Mesodermal cell (in vitro differentiated cells): ENCODE measurements at regions not wholly inside any gene's neighbourhood (a gene's known extent, or its start where the extent isn't known, plus 50 kb on each side); places are given as distances from the start of the nearest gene placed in this dataset.
"Not testable (repeated sequence)": the region's sequence is repeated elsewhere in the genome, so short reads cannot be mapped to it uniquely, and the experiment has no call there.

ENCODE experiments used
- H3K27ac ChIP-seq: 2 replicates; pipeline ENCODE4 v1.7.0; 2013; ENCODE audit warnings: mild to moderate bottlenecking, low read depth, low read length, moderate library complexity; ENCODE audit not compliant: severe bottlenecking
- H3K36me3 ChIP-seq: 2 replicates; pipeline ENCODE4 v1.7.1; 2013; ENCODE audit warnings: mild to moderate bottlenecking, low read length, moderate library complexity; ENCODE audit not compliant: control insufficient read depth, insufficient read depth
- H3K4me1 ChIP-seq: one replicate; pipeline ENCODE4 v1.7.1; 2013; ENCODE audit warnings: mild to moderate bottlenecking, low read length; ENCODE audit not compliant: insufficient read depth, control insufficient read depth, poor library complexity, severe bottlenecking
- H3K4me3 ChIP-seq: 2 replicates; pipeline ENCODE4 v1.7.0; 2013; ENCODE audit warnings: low read length, control low read depth, mild to moderate bottlenecking; ENCODE audit not compliant: insufficient read depth, poor library complexity, severe bottlenecking; ENCODE audit errors: extremely low read depth
- H3K9me3 ChIP-seq: 2 replicates; pipeline ENCODE4 v1.7.1; 2013; ENCODE audit warnings: mild to moderate bottlenecking, low read length, moderate library complexity; ENCODE audit not compliant: control insufficient read depth
- WGBS, 2 experiments: methylation state at CpG; one replicate each; pipeline ENCODE4 v1.1.5; 2013; ENCODE audit warnings: missing lambda C conversion rate in 2 of 2; ENCODE audit not compliant: insufficient coverage in 2 of 2; 5-methylcytosine and 5-hydroxymethylcytosine counted together

- Histone ChIP-seq H3K4me3 (no peak overlapping the region), H3K4me1 (peaks cover 23% of the 10 kb centered on the region), H3K36me3 (no peaks in the 10 kb centered on the region), H3K27ac (no peak overlapping the region), H3K9me3 (no peaks in the 10 kb centered on the region)
- 100% methylated on average over 1 of the region's 3 CpGs for WGBS, 2 experiments
Observed at GRCh38 chr5:173495225-173495904, 121.1 kb downstream of the BOD1 start.

DNA sequence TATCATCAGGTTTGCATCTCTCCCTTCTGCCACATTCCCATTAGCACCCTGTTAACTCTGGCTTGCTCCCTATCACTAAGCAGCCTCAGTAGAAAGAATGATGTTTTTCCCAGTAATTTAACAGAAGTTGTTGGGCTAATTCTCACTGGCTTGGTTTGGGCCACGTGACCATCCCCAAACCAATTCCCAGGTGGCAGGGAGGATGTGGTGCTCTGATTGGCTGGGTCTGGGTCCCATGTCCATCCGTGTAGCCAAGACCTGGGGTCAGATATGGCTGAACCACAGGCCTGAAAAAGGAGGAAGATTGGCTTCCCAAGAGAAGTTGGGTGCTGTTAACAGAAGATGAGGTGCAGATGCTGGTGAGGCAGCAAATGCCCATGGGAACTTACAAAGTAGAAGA, 122.0 kb downstream of the BOD1 start:
- Histone ChIP-seq H3K9me3 (no peaks in the 10 kb centered on the region), H3K4me1 (peaks cover 22% of the 10 kb centered on the region), H3K4me3 (no peak overlapping the region), H3K27ac (no peak overlapping the region), H3K36me3 (no peaks in the 10 kb centered on the region)
- 83 to 88% methylated on average over 1 to 2 of the region's 2 CpGs for WGBS, 2 experiments

- 83 to 94% methylated on average over 4 to 5 of the region's 6 CpGs for WGBS, 2 experiments
- no peaks in the 10 kb centered on the region for H3K36me3 ChIP-seq
- no peaks in the 10 kb centered on the region for H3K9me3 ChIP-seq
- no peak overlapping the region for H3K27ac ChIP-seq
- peaks cover 16% of the 10 kb centered on the region for H3K4me1 ChIP-seq
- H3K4me3 ChIP-seq = no peak overlapping the region
Observed at GRCh38 chr5:173493846-173494245, 122.6 kb downstream of the BOD1 start.

GRCh38 chr5:173493040-173493439, 123.4 kb downstream of the BOD1 start:
- 63 to 94% methylated on average over 1 to 2 of the region's 2 CpGs for WGBS, 2 experiments
- no peaks in the 10 kb centered on the region for H3K9me3 ChIP-seq
- no peak overlapping the region for H3K4me3 ChIP-seq
- H3K4me1 ChIP-seq = peaks cover 8% of the 10 kb centered on the region
- no peaks in the 10 kb centered on the region for H3K36me3 ChIP-seq
- H3K27ac ChIP-seq = no peak overlapping the region

- no peaks in the 10 kb centered on the region for H3K4me1 ChIP-seq
- no peaks in the 10 kb centered on the region for H3K36me3 ChIP-seq
- H3K27ac ChIP-seq = no peak overlapping the region
- 80 to 100% methylated on average over 1 of the region's 1 CpG for WGBS, 2 experiments
- H3K4me3 ChIP-seq = no peak overlapping the region
- H3K9me3 ChIP-seq = no peaks in the 10 kb centered on the region
Observed at GRCh38 chr5:173490681-173491080, 125.8 kb downstream of the BOD1 start.

GRCh38 chr5:173488144-173488543, 128.3 kb downstream of the BOD1 start:
- no peaks in the 10 kb centered on the region for H3K4me1 ChIP-seq
- H3K36me3 ChIP-seq = no peaks in the 10 kb centered on the region
- 88 to 92% methylated on average over 4 to 5 of the region's 5 CpGs for WGBS, 2 experiments
- H3K9me3 ChIP-seq = no peaks in the 10 kb centered on the region
- H3K4me3 ChIP-seq = no peak overlapping the region
- no peak overlapping the region for H3K27ac ChIP-seq

- H3K9me3 ChIP-seq = no peaks in the 10 kb centered on the region
- H3K27ac ChIP-seq = no peak overlapping the region
- H3K4me3 ChIP-seq = no peak overlapping the region
- 88% methylated on average over 1 of the region's 1 CpG; no CpG with 5 or more reads in 1 of the 2 experiments for WGBS, 2 experiments
- no peaks in the 10 kb centered on the region for H3K36me3 ChIP-seq
- H3K4me1 ChIP-seq = no peaks in the 10 kb centered on the region
Observed at GRCh38 chr5:173487300-173487699, 129.2 kb downstream of the BOD1 start.

DNA sequence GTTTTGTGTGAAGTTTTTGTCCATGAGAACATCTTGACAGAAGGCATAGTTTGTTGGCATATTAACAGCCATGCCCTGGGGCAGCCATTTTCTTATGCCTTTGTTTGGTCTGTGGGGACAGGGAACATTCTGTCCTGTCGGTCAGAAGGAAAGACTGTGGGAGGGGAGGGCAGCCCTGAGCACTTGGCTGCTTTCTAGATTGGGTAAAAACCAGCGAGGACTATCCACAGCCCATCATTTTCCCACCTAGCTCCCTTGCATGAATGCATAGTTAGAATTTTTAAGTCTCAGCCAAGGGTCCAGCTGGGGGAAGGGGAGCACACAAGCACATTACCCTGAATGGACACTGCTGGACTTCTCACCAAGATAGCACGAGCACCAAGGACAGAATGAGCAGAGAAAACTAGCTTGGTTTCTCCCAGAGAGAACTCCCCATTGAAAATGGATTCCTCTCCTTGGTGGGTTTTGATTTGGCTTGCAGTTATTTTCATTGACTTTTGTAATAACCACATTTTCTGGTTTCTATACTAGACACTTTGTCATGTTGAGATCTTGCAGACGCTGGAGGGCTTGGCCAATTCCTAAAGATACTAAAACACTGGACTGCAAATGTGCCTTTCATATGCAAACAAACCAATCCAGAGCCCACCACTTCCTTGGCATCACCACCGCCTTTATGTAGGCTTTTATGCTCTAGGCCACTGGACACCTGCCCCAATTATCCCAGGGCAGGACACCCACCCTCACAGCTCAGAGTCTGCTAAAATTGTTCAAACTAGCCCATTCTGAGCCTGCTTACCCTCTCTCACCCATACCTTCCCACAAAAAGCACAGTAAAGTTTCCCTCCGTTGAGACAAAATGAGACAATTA, 129.9 kb downstream of the BOD1 start:
- Histone ChIP-seq H3K4me3 (no peak overlapping the region), H3K4me1 (no peaks in the 10 kb centered on the region), H3K27ac (no peak overlapping the region), H3K36me3 (no peaks in the 10 kb centered on the region), H3K9me3 (no peaks in the 10 kb centered on the region)
- WGBS, 2 experiments = 72 to 80% methylated on average over 4 of the region's 6 CpGs

DNA sequence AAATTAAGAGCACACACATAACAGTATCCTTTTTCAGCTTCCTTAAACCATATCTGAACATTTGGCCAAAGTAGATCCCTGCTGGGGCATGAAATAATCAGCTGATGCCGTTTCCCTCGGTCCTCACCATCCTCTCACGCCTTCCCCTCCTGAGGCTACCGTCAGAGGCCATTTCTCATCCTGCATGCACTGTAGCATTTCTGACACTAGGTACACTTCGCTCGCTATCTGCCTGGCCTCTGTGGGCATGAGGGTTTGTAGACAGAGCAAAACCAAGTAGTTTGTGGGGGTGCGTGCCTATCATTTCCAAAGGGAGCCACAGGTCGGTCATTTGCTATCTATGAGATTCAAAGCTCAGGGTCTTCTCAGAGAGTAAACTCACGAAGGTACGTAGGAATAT, 131.9 kb downstream of the BOD1 start:
- Histone ChIP-seq H3K36me3 (no peaks in the 10 kb centered on the region), H3K9me3 (no peaks in the 10 kb centered on the region), H3K4me3 (no peak overlapping the region), H3K27ac (no peak overlapping the region), H3K4me1 (no peaks in the 10 kb centered on the region)
- 80 to 88% methylated on average over 8 to 9 of the region's 10 CpGs for WGBS, 2 experiments

DNA sequence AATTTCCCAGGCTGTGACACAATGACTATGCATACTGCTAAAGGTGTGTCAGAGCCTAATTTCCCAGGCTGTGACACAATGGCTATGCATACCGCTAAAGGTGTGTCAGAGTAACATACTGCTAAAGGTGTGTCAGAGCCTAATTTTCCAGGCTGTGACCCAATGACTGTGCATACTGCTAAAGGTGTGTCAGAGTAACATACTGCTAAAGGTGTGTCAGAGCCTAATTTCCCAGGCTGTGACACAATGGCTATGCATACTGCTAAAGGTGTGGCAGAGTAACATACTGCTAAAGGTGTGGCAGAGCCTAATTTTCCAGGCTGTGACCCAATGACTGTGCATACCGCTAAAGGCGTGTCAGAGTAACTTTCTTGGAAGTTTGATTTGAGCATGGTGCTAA, 132.9 kb downstream of the BOD1 start:
- not testable (repeated sequence) for H3K4me1 ChIP-seq, H3K36me3 ChIP-seq, H3K4me3 ChIP-seq, H3K27ac ChIP-seq, H3K9me3 ChIP-seq
- WGBS, 2 experiments = 79 to 82% methylated on average over 3 of the region's 3 CpGs

GRCh38 chr5:173483160-173483559, 133.3 kb downstream of the BOD1 start:
- peaks cover 5% of the 10 kb centered on the region for H3K4me1 ChIP-seq
- 78 to 86% methylated on average over 1 to 2 of the region's 4 CpGs for WGBS, 2 experiments
- H3K4me3 ChIP-seq = no peak overlapping the region
- H3K36me3 ChIP-seq = no peaks in the 10 kb centered on the region
- no peaks in the 10 kb centered on the region for H3K9me3 ChIP-seq
- H3K27ac ChIP-seq = no peak overlapping the region
